ENCODE measurements at regions not wholly inside any gene's neighbourhood (a gene's known extent, or its start where the extent isn't known, plus 50 kb on each side); places are given as distances from the start of the nearest gene placed in this dataset.
"Not testable (repeated sequence)": the region's sequence is repeated elsewhere in the genome, so short reads cannot be mapped to it uniquely, and the experiment has no call there.

DNA sequence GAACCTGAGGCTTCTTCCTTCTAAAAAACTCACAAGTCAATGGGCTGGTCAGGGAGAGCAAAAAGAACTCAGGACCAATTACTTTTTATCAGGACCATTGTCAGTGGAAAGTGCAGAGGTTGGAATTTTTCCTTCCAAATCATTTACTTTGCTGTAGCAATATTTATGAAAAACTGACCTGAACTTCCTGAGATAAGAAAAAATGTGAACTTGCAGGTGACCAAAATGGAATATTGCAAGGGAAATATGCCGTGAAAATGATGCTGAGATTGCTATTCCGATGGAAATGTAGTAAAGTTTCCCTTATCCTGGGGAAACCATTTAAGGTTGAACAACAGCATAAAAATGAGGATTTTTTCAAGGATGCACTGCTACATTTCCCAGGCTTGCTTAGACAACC is 148.3 kb upstream of the PFKP start:
- no peak for DNase-seq

GRCh38 chr10:2918489-2918888 is 148.9 kb upstream of the PFKP start:
- no peak for DNase-seq

- DNase-seq = no peak
Measured at GRCh38 chr10:2917926-2918325, 149.4 kb upstream of the PFKP start.

GRCh38 chr10:2915412-2915811 is 151.9 kb upstream of the PFKP start:
- no peak for DNase-seq

GRCh38 chr10:2914741-2915140 is 152.6 kb upstream of the PFKP start:
- DNase-seq = no peak

DNA sequence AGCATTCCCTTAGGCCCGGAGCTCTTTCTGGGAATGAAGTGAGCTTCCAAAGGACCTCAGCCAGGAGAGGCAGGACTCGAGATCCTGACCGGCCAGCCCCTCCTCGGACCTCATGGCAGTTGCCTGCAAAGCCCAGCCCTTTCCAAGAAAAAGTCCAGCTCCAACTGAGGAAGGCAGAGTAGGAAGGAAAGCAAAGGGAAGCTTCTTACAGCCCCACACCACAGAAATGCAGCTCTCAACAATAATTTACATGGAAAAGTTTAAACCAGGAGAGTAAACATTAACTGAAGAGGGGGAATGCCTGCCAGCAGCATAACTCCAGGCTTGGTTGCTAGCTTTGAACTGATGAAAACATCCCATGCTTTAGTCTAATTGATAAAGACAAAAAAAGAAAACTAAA is 153.9 kb upstream of the PFKP start:
- no peak for DNase-seq

DNA sequence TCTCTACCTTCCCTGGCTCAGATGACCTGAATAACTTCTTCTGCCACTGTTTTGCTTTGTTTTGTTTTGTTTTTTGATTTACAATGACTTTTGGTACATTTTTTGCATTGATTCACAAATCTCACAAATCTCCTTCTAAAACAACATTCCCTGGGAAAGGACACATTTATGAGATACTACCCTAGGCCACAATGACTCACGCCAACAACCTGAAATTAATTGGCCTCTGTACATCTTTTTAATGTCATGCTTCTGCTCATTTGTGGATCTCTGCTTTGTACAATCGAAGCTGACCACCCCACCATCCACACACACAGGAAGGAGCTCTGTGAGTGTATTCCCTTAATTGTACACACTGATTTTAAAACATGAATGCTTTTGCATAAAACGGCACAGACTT is 156.7 kb upstream of the PFKP start:
- no peak for DNase-seq

- DNase-seq = no peak
Measured at GRCh38 chr10:2909921-2910320, 157.4 kb upstream of the PFKP start.

DNA sequence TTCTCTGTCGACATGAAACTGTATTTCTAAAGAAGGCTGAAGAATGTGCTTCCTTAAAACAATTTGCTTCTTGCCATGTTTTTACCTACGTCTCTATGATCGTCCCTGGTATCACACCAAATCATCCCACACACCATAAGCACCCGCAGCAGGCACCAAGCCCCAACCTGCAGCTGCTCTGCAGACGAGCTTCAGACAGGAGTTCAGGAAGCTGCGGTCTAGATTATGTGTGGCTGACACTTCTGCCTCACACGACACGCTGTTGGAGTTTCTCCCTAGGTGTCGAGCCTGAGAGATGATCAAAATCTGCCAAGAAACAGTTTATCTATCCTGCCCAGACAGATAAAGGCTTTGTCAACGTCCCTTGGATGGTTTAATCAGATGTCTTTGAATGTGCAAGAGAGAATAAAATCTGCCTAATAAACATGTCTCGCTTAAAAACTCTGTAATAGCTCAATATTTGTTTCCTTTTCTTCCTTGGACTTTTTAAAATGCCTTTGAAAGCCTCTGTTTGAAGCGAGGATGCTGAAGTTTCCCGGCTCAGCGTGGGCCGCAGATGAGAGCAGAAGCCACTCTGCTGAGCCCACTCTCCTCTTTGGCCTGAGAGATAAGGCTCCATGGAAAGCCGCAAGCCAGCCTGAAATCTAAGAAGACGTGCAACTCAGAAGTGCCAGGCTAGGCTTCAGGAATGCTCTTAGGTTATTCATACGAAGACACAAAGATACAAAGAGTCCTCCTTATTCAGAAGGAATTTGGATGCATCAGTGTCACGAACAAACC is 158.3 kb upstream of the PFKP start:
- no peak for DNase-seq

GRCh38 chr10:2906974-2907373 is 160.4 kb upstream of the PFKP start:
- no peak for DNase-seq

DNA sequence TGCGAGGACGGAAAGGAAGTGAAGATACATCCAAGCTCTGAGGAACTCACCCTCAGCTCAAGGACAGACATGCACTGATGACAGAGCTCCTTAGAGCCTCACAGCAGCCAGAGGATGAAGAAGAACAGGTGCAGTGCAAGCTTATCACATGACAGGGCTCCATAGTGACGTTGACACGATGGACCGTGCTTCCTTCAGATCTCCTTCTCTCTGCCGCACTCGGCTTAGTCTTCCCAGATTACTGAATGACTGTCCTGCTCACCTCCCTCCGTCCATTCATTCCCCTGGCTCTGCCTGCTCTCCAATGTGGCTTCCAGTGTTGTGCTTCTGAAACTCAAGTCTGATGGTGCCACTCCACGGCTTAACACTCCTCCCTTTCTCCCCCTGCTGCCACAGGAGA is 161.5 kb upstream of the PFKP start:
- DNase-seq = no peak

- no peak for DNase-seq
Measured at GRCh38 chr10:2900530-2900929, 166.8 kb upstream of the PFKP start.

DNA sequence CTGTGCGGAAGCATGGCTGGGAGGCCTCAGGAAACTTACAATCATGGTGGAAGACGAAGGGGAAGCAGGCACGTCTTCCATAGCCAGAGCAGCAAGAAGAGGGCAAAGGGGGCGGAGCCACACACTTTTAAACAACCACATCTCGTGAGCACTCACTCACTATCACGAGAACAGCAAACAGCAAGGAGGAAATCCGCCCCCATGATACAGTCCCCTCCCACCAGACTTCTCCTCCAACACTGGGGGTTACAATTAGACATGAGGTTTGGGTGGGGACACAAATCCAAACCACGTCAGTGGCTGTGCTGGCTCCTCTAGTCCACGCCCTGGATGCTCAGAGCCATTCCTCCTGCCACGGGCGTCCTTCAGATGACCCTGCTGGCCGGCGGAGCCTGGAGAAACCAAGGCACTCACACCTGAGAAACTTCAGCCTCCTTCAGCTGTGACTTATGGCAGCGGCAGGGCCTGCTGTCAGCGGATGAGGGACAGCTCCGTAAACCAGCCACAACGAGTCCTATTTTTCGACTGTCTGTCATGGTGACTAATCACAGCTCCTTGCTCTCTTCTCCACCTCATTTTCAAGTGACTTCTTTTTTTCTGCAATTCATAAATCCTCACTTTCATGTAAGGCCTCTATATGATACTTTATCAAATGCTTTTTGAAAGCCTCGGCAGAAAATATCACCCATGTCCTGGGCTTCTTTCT is 167.9 kb upstream of the PFKP start:
- DNase-seq = no peak

DNA sequence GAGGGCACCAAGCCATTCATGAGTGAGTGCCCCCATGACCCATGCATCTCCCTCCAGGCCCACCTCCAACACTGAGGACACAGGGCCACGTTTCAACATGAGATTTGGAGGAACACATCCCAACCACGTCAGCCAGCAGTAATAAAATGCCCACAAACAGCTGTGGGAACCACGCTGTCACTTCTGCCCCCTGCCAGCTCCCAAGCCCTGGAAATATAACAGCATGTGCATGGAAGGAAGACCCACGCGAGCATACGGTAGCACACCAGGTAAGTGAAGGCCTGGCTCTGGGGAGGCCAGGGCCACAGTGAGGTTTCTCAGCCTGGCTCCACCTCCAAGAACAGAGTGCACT is 168.9 kb upstream of the PFKP start:
- DNase-seq = no peak

DNA sequence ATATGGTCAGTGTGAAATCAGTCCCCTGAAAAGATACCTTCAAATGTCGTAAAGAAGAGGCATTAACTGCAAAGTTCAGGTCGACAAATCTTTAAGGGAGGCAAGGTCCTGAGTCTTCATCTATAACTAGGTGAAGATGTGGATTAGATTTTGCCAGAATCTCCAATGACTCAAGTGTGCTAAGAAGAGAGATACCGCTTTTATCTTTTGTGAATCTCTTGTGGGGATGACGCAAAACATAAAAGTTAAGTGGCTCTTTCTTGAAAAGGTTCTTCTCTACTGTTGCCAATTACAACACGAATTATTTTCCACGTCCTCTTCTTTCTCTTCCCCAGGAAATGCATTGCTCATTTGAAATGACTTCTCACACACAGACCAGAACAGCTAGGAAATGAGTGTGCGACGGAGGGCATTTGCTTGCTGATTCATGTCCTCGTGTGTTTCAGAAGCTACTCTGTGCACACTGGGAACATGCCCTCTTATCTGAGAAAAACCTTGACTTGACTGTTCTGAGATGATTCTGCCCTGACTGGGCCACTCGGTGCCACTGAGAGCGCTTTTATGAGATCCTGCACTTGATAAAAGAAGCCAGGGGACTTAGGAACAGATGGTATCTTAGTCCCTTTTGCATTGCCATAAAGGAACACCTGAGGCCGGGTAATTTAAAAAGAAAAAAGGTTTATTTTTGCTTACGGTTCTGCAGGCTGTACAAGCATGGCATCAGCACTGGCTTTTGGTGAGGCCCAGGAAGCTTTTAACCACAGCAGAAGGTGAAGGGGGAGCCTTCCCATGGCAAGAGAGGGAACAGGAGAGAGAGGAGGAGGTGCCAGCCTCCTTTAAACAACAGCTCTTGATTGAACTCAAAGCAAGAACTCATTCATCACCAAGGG is 169.5 kb upstream of the PFKP start:
- no peak for DNase-seq

DNA sequence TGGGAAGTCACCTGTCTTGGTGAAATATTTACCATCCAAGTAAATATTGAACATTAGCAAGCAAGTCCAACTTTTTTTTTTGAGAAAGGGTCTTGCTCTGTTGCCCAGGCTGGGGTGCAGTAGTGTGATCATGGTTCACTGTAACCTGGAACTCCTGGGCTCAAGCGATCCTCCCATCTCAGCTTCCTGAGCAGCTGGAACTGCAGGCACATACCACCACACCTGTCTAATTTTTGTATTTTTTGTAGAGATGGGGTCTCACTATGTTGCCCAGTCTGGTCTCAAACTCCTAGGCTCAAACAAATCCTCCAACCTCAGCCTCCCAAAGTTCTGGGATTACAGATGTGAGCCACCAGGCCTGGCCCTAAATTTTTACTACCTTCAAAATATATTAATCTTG is 171.0 kb upstream of the PFKP start:
- not testable (repeated sequence) for DNase-seq

GRCh38 chr10:2895594-2896196 is 171.7 kb upstream of the PFKP start:
- no peak for DNase-seq

DNA sequence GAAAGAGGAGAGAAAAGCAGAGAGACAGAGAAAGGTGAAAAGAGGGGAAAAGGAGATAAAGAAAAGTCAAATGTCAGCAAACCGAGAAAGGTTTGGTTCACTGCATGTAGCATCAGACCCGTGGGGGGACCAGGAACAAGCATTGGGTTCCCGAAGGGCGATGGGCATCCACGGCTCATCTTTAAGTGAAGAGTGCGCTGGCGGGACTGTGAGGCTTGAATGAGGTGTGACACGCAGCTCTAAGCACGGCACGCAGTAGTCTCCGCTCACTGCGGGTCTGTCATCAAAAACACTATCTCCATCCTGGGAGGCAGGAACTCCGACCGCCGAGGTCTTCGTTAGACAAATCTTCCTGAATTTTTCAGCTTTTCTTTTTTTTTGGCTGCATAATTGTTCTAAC is 173.4 kb upstream of the PFKP start:
- DNase-seq = no peak

GRCh38 chr10:2893158-2893845 is 174.0 kb upstream of the PFKP start:
- DNase-seq = no peak

DNA sequence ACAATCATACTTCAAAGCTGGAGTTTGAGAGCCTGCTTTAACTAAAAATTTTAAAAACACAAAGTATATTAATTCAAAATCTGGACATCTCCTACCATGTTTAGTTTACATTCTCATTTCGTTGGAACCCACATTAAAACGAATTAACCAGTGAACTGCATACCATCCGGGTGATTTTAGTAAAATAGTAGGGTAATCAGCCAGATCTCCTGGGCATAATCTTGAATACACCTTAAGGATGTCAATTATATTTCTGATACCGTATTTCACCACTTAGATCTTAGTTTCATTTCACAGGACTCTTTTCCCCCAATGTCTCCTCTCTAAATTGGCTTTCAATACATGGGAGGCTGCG is 175.6 kb upstream of the PFKP start:
- no peak for DNase-seq

- no peak for DNase-seq
Measured at GRCh38 chr10:2891073-2891769, 176.1 kb upstream of the PFKP start.

- no peak for DNase-seq
Measured at GRCh38 chr10:2890093-2890492, 177.3 kb upstream of the PFKP start.
